ENCODE measurements at regions not wholly inside any gene's neighbourhood (a gene's known extent, or its start where the extent isn't known, plus 50 kb on each side); places are given as distances from the start of the nearest gene placed in this dataset.
"Not testable (repeated sequence)": the region's sequence is repeated elsewhere in the genome, so short reads cannot be mapped to it uniquely, and the experiment has no call there.

- H3K18ac ChIP-seq (ENCODE audit: low read length); H2BK12ac ChIP-seq (ENCODE audit: low read length); DNase-seq; H3K27me3 ChIP-seq (ENCODE audit: insufficient read depth, low read length); H3K27ac ChIP-seq (ENCODE audit: low read depth, low read length); H3K9me3 ChIP-seq (ENCODE audit: insufficient read depth, low read depth, low read length); H2AFZ ChIP-seq (ENCODE audit: insufficient read depth, low read length, poor library complexity); H3K4me1 ChIP-seq (ENCODE audit: control insufficient read depth in 1 of 2, insufficient read depth in 2 of 2, low read length in 2 of 2); H3K36me3 ChIP-seq (ENCODE audit: control insufficient read depth in 1 of 2, insufficient read depth in 2 of 2, low read length in 2 of 2); H4K91ac ChIP-seq (ENCODE audit: low read depth, low read length); H3K23ac ChIP-seq (ENCODE audit: low read length); H3K4ac ChIP-seq (ENCODE audit: low read depth, low read length); H3K4me2 ChIP-seq (ENCODE audit: low read length); H2BK120ac ChIP-seq (ENCODE audit: insufficient read depth, low read length, poor library complexity); H4K8ac ChIP-seq (ENCODE audit: low read depth, low read length); H3K9ac ChIP-seq (ENCODE audit: low read length); H4K12ac ChIP-seq (ENCODE audit: low read depth, low read length); H2BK5ac ChIP-seq (ENCODE audit: low read depth, low read length, poor library complexity); H3K79me1 ChIP-seq (ENCODE audit: low read length); H3K79me2 ChIP-seq (ENCODE audit: control insufficient read depth, insufficient read depth, low read length, poor library complexity); H3K14ac ChIP-seq (ENCODE audit: low read length); H2AK5ac ChIP-seq (ENCODE audit: low read length); H3K4me3 ChIP-seq (ENCODE audit: low read depth, low read length): not testable (repeated sequence)
- WGBS (ENCODE audit: extremely low coverage, insufficient coverage, insufficient read length): no CpG with 5 or more reads among the region's 4 CpGs
Measured at GRCh38 chr14:53395267-53395666, 242.1 kb upstream of the DDHD1 start.

GRCh38 chr14:53391631-53392285 lies 238.6 kb upstream of the DDHD1 start:
- H2BK12ac ChIP-seq (ENCODE audit: low read length): no peak overlapping the region
- H3K4me3 ChIP-seq (ENCODE audit: low read depth, low read length): no peak overlapping the region
- H3K79me1 ChIP-seq (ENCODE audit: low read length): no peaks in the 10 kb centered on the region
- H2AFZ ChIP-seq (ENCODE audit: insufficient read depth, low read length, poor library complexity): no peak overlapping the region
- H3K36me3 ChIP-seq (ENCODE audit: control insufficient read depth in 1 of 2, insufficient read depth in 2 of 2, low read length in 2 of 2): no peaks in the 10 kb centered on the region
- H3K18ac ChIP-seq (ENCODE audit: low read length): no peak overlapping the region
- no peaks in the 10 kb centered on the region for H3K9me3 ChIP-seq (ENCODE audit: insufficient read depth, low read depth, low read length)
- H3K27me3 ChIP-seq (ENCODE audit: insufficient read depth, low read length): no peaks in the 10 kb centered on the region
- H3K79me2 ChIP-seq (ENCODE audit: control insufficient read depth, insufficient read depth, low read length, poor library complexity): no peaks in the 10 kb centered on the region
- no peak overlapping the region for H3K4me2 ChIP-seq (ENCODE audit: low read length)
- no peak overlapping the region for H3K14ac ChIP-seq (ENCODE audit: low read length)
- no peak overlapping the region for H3K27ac ChIP-seq (ENCODE audit: low read depth, low read length)
- H2BK5ac ChIP-seq (ENCODE audit: low read depth, low read length, poor library complexity): no peak overlapping the region
- no peak for DNase-seq
- no peak overlapping the region for H3K23ac ChIP-seq (ENCODE audit: low read length)
- no peak overlapping the region for H2AK5ac ChIP-seq (ENCODE audit: low read length)
- WGBS (ENCODE audit: extremely low coverage, insufficient coverage, insufficient read length): no CpG with 5 or more reads among the region's 4 CpGs
- H4K8ac ChIP-seq (ENCODE audit: low read depth, low read length): no peak overlapping the region
- no peak overlapping the region for H4K12ac ChIP-seq (ENCODE audit: low read depth, low read length)
- H3K4ac ChIP-seq (ENCODE audit: low read depth, low read length): no peak overlapping the region
- no peak overlapping the region for H2BK120ac ChIP-seq (ENCODE audit: insufficient read depth, low read length, poor library complexity)
- H4K91ac ChIP-seq (ENCODE audit: low read depth, low read length): no peak overlapping the region
- H3K9ac ChIP-seq (ENCODE audit: low read length): no peak overlapping the region
- no peaks in the 10 kb centered on the region for H3K4me1 ChIP-seq (ENCODE audit: control insufficient read depth in 1 of 2, insufficient read depth in 2 of 2, low read length in 2 of 2)

GRCh38 chr14:53391156-53391555 lies 238.0 kb upstream of the DDHD1 start:
- Histone ChIP-seq H4K91ac (ENCODE audit: low read depth, low read length) (no peak overlapping the region), H3K27me3 (ENCODE audit: insufficient read depth, low read length) (no peaks in the 10 kb centered on the region), H3K14ac (ENCODE audit: low read length) (no peak overlapping the region), H4K12ac (ENCODE audit: low read depth, low read length) (no peak overlapping the region), H2BK12ac (ENCODE audit: low read length) (no peak overlapping the region), H3K4ac (ENCODE audit: low read depth, low read length) (no peak overlapping the region), H3K27ac (ENCODE audit: low read depth, low read length) (no peak overlapping the region), H3K4me1 (ENCODE audit: control insufficient read depth in 1 of 2, insufficient read depth in 2 of 2, low read length in 2 of 2) (no peaks in the 10 kb centered on the region), H2AFZ (ENCODE audit: insufficient read depth, low read length, poor library complexity) (no peak overlapping the region), H2BK5ac (ENCODE audit: low read depth, low read length, poor library complexity) (no peak overlapping the region), H3K36me3 (ENCODE audit: control insufficient read depth in 1 of 2, insufficient read depth in 2 of 2, low read length in 2 of 2) (no peaks in the 10 kb centered on the region), H3K4me2 (ENCODE audit: low read length) (no peak overlapping the region), H3K4me3 (ENCODE audit: low read depth, low read length) (no peak overlapping the region), H3K18ac (ENCODE audit: low read length) (no peak overlapping the region), H3K79me2 (ENCODE audit: control insufficient read depth, insufficient read depth, low read length, poor library complexity) (no peaks in the 10 kb centered on the region), H3K9me3 (ENCODE audit: insufficient read depth, low read depth, low read length) (no peaks in the 10 kb centered on the region), H3K23ac (ENCODE audit: low read length) (no peak overlapping the region), H4K8ac (ENCODE audit: low read depth, low read length) (no peak overlapping the region), H2AK5ac (ENCODE audit: low read length) (no peak overlapping the region), H2BK120ac (ENCODE audit: insufficient read depth, low read length, poor library complexity) (no peak overlapping the region), H3K79me1 (ENCODE audit: low read length) (no peaks in the 10 kb centered on the region), H3K9ac (ENCODE audit: low read length) (no peak overlapping the region)
- DNase-seq: no peak
- WGBS (ENCODE audit: extremely low coverage, insufficient coverage, insufficient read length): no CpG with 5 or more reads among the region's 2 CpGs

- no peak for DNase-seq
- no peak overlapping the region for H4K91ac ChIP-seq (ENCODE audit: low read depth, low read length)
- no peaks in the 10 kb centered on the region for H3K27me3 ChIP-seq (ENCODE audit: insufficient read depth, low read length)
- H2AK5ac ChIP-seq (ENCODE audit: low read length): no peak overlapping the region
- no peak overlapping the region for H3K4me2 ChIP-seq (ENCODE audit: low read length)
- H3K79me1 ChIP-seq (ENCODE audit: low read length): no peaks in the 10 kb centered on the region
- no peak overlapping the region for H2AFZ ChIP-seq (ENCODE audit: insufficient read depth, low read length, poor library complexity)
- no peaks in the 10 kb centered on the region for H3K79me2 ChIP-seq (ENCODE audit: control insufficient read depth, insufficient read depth, low read length, poor library complexity)
- no peak overlapping the region for H2BK120ac ChIP-seq (ENCODE audit: insufficient read depth, low read length, poor library complexity)
- H3K9ac ChIP-seq (ENCODE audit: low read length): no peak overlapping the region
- H2BK12ac ChIP-seq (ENCODE audit: low read length): no peak overlapping the region
- H2BK5ac ChIP-seq (ENCODE audit: low read depth, low read length, poor library complexity): no peak overlapping the region
- no peak overlapping the region for H4K8ac ChIP-seq (ENCODE audit: low read depth, low read length)
- no peak overlapping the region for H3K18ac ChIP-seq (ENCODE audit: low read length)
- WGBS (ENCODE audit: extremely low coverage, insufficient coverage, insufficient read length): no CpG with 5 or more reads among the region's 7 CpGs
- no peak overlapping the region for H3K27ac ChIP-seq (ENCODE audit: low read depth, low read length)
- no peak overlapping the region for H3K4ac ChIP-seq (ENCODE audit: low read depth, low read length)
- H4K12ac ChIP-seq (ENCODE audit: low read depth, low read length): no peak overlapping the region
- no peak overlapping the region for H3K23ac ChIP-seq (ENCODE audit: low read length)
- no peaks in the 10 kb centered on the region for H3K36me3 ChIP-seq (ENCODE audit: control insufficient read depth in 1 of 2, insufficient read depth in 2 of 2, low read length in 2 of 2)
- H3K4me1 ChIP-seq (ENCODE audit: control insufficient read depth in 1 of 2, insufficient read depth in 2 of 2, low read length in 2 of 2): no peaks in the 10 kb centered on the region
- H3K9me3 ChIP-seq (ENCODE audit: insufficient read depth, low read depth, low read length): no peaks in the 10 kb centered on the region
- H3K14ac ChIP-seq (ENCODE audit: low read length): no peak overlapping the region
- H3K4me3 ChIP-seq (ENCODE audit: low read depth, low read length): no peak overlapping the region
Measured at GRCh38 chr14:53390008-53390407, 236.9 kb upstream of the DDHD1 start.
